GM21723 (cell line): ENCODE measurements at regions not wholly inside any gene's neighbourhood (a gene's known extent, or its start where the extent isn't known, plus 50 kb on each side); places are given as distances from the start of the nearest gene placed in this dataset.
"Not testable (repeated sequence)": the region's sequence is repeated elsewhere in the genome, so short reads cannot be mapped to it uniquely, and the experiment has no call there.

Source experiments
- ATAC-seq: cut with Tn5 transposase; IDR thresholded peaks from one replicate; pipeline ENCODE4 v1.9.1; 2021; ENCODE audit warnings: mild to moderate bottlenecking, moderate library complexity; ENCODE audit not compliant: unreplicated experiment

GRCh38 chr16:76970087-76970744, 220.8 kb upstream of the MON1B start:
- no peak for ATAC-seq

- ATAC-seq, result no peak
These were observed 220.3 kb upstream of the MON1B start for GRCh38 chr16:76970745-76971099.

- ATAC-seq, result peak; percentile 84
These were observed 214.9 kb upstream of the MON1B start for GRCh38 chr16:76976101-76976500.

GRCh38 chr16:76976756-76977155, 214.2 kb upstream of the MON1B start:
- ATAC-seq, result no peak

GRCh38 chr16:76984196-76984595, 206.8 kb upstream of the MON1B start:
- ATAC-seq, result no peak

- ATAC-seq, result no peak
These were observed 205.5 kb upstream of the MON1B start for GRCh38 chr16:76985392-76986045.

- no peak for ATAC-seq
These were observed 202.5 kb upstream of the MON1B start for GRCh38 chr16:76988526-76988925.

- ATAC-seq, result no peak
These were observed 188.3 kb upstream of the MON1B start for GRCh38 chr16:77002644-77003043.

GRCh38 chr16:77009453-77009852, 181.5 kb upstream of the MON1B start:
- no peak for ATAC-seq

- ATAC-seq, result no peak
These were observed 176.5 kb upstream of the MON1B start for GRCh38 chr16:77014441-77014840.

GRCh38 chr16:77030600-77030999, 160.4 kb upstream of the MON1B start:
- no peak for ATAC-seq

- ATAC-seq, result no peak
These were observed 157.5 kb upstream of the MON1B start for GRCh38 chr16:77033516-77033915.

- ATAC-seq, result no peak
These were observed 155.6 kb upstream of the MON1B start for GRCh38 chr16:77035361-77035760.

- ATAC-seq, result no peak
These were observed 153.2 kb upstream of the MON1B start for GRCh38 chr16:77037696-77038347.

- no peak for ATAC-seq
These were observed 149.5 kb upstream of the MON1B start for GRCh38 chr16:77041468-77041867.

GRCh38 chr16:77043076-77043475, 147.9 kb upstream of the MON1B start:
- ATAC-seq, result no peak

GRCh38 chr16:77046206-77046605, 144.8 kb upstream of the MON1B start:
- no peak for ATAC-seq

- no peak for ATAC-seq
These were observed 142.9 kb upstream of the MON1B start for GRCh38 chr16:77048085-77048484.

GRCh38 chr16:77049577-77049976, 141.4 kb upstream of the MON1B start:
- no peak for ATAC-seq

GRCh38 chr16:77056597-77056996, 134.4 kb upstream of the MON1B start:
- ATAC-seq, result not testable (repeated sequence)

- ATAC-seq, result no peak
These were observed 133.7 kb upstream of the MON1B start for GRCh38 chr16:77057161-77057774.

GRCh38 chr16:77059446-77059845, 131.5 kb upstream of the MON1B start:
- ATAC-seq, result no peak
